HG03025 (cell line): ENCODE measurements at regions not wholly inside any gene's neighbourhood (a gene's known extent, or its start where the extent isn't known, plus 50 kb on each side); places are given as distances from the start of the nearest gene placed in this dataset.
"Not testable (repeated sequence)": the region's sequence is repeated elsewhere in the genome, so short reads cannot be mapped to it uniquely, and the experiment has no call there.

ENCODE experiments used
- ATAC-seq: cut with Tn5 transposase; IDR thresholded peaks from one replicate; pipeline ENCODE4 v1.9.1; 2021; ENCODE audit warnings: mild to moderate bottlenecking, moderate library complexity; ENCODE audit not compliant: unreplicated experiment, low FRiP score

DNA sequence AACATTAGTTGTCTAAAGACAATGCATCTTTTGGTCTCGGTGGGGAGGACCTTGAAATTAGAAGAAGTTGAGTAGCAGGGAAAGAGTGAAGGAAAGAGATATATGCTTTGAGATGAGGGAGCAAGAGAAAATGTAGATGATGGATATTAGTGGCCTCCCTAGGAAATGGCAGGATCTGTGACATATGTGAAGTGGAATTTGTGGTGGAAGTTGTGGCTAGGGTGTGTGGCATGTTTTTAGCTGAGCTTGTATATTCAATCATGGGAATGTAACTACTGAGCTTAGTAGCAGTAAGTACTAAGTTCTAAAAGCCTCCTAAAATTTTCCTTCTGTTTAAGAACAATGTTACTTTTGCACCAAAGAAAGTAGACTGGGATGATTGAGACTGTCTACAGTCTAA is 382.8 kb upstream of the CTSO start:
- no peak for ATAC-seq

DNA sequence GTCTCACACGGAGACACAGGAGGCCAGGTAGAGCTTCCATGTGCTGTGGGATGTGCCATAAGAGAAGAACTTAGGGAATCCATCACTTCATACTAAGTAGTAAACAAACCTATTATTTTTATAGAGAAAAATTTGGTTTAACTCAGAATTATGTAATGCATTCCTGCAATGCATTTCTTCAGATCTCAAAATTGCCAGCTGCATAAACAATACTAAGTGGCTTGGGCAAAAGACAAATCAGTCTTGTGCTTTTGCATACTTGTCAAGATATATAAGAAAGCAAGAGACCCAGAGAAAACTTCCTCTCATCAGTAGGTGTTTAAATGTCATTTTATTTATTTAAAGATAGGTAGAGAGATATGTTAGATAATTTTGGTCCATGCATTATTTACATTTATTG is 382.1 kb upstream of the CTSO start:
- ATAC-seq = no peak

GRCh38 chr4:156330436-156331031 is 376.9 kb upstream of the CTSO start:
- ATAC-seq = no peak

- ATAC-seq = no peak
These were observed 376.1 kb upstream of the CTSO start for GRCh38 chr4:156329779-156330178.

- no peak for ATAC-seq
These were observed 375.2 kb upstream of the CTSO start for GRCh38 chr4:156328882-156329281.

GRCh38 chr4:156326246-156326645 is 372.6 kb upstream of the CTSO start:
- ATAC-seq = no peak

- ATAC-seq = no peak
These were observed 368.9 kb upstream of the CTSO start for GRCh38 chr4:156322592-156322991.

- ATAC-seq = no peak
These were observed 367.5 kb upstream of the CTSO start for GRCh38 chr4:156321203-156321602.

GRCh38 chr4:156313497-156313896 is 359.8 kb upstream of the CTSO start:
- no peak for ATAC-seq

GRCh38 chr4:156312261-156312847 is 358.7 kb upstream of the CTSO start:
- no peak for ATAC-seq

- no peak for ATAC-seq
These were observed 355.4 kb upstream of the CTSO start for GRCh38 chr4:156309031-156309430.

DNA sequence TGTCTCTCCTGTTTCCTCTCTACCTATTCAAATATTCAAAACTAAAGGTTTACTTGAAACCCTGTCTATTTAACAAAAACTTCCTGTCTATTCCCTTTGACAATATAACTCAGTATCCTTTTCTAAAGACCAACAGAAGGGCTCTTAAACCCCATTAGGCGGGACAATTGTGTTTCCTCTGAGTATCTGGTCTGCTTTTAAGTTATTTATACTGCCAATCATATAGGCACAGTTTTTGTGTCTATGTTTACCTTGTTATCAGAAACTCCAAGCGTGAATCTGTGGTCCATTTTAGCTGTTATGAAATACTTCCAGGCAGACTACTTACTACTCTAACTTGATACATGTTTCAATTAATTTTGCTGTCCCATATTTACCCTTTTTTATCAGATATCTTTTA is 350.0 kb upstream of the CTSO start:
- no peak for ATAC-seq

- ATAC-seq = no peak
These were observed 344.6 kb upstream of the CTSO start for GRCh38 chr4:156298230-156298629.

GRCh38 chr4:156295676-156296195 is 342.1 kb upstream of the CTSO start:
- no peak for ATAC-seq

DNA sequence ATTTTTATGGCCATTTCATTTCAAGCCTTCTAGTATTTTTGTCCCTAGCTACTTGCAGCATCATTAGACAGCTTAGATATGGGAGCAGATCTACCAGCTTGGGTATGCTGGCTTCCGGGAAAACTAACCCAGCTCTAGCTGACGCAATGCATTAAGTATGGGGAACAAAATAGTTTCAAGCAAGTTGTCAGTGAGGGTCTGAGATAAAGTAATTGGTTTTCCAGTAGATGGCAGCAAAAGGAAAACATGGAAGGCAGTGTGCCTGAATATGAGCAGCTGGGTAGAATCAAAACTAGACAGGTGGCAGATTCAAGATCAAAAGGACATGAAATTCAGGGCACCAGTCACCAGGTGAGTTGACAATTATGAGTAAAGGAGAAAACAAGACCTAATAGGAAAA is 340.9 kb upstream of the CTSO start:
- ATAC-seq = no peak

DNA sequence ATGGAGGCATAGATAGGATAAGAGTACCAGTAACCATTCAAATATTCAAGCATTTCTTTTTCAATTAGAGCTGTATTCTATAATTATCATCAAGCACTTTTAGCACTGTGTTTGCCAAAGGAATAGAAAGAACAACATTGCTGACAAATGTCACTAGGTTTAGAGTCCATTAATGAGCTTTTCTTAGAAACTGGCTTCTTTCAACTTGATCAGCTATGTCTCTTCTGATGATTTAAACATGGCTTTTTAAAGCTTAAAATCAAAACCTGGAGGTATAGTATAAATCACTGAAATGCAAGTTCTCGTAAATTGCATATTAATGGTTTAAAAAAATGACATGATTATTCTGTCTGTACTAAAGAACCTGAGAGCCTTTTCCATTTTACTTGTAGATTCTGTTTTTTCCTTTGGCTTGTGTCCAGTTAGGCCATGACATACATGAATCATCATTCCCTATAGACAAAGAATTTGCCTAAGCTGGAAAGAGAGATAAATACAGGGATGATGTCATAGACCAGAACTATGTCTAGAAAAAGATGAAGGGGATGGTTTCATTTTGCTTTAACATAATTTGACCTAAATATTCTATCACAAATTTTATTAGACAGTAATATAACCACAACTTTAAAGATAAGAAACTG is 340.1 kb upstream of the CTSO start:
- no peak for ATAC-seq

GRCh38 chr4:156291317-156291716 is 337.7 kb upstream of the CTSO start:
- no peak for ATAC-seq

GRCh38 chr4:156290811-156291210 is 337.1 kb upstream of the CTSO start:
- no peak for ATAC-seq

DNA sequence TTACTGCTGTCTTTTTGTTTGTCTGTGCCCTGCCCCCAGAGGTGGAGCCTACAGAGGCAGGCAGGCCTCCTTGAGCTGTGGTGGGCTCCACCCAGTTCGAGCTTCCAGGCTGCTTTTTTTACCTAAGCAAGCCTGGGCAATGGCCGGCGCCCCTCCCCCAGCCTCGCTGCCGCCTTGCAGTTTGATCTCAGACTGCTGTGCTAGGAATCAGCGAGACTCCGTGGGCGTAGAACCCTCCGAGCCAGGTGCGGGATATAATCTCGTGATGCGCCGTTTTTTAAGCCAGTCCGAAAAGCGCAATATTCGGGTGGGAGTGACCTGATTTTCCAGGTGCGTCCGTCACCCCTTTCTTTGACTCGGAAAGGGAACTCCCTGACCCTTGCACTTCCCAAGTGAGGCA is 336.4 kb upstream of the CTSO start:
- ATAC-seq = not testable (repeated sequence)

DNA sequence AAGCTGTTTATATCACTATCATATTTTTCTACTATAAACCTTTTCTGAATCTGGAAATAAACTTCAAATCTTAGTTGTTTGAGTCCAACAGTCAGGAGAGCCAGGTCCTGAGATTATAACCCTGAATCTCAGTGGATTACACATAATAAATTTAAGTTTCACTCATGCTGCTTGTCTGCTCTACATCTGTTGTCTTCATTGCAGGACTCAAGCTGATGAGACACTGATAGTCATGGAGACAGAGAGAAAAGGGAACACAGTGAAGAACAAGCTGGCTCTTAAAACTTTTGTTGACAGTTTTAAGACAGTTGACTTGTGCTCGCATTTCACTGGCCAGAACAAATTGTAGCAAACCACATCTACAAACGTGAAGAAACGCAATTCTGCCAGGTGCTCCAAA is 327.0 kb upstream of the CTSO start:
- no peak for ATAC-seq

- ATAC-seq = no peak
These were observed 311.7 kb upstream of the CTSO start for GRCh38 chr4:156265407-156265806.

DNA sequence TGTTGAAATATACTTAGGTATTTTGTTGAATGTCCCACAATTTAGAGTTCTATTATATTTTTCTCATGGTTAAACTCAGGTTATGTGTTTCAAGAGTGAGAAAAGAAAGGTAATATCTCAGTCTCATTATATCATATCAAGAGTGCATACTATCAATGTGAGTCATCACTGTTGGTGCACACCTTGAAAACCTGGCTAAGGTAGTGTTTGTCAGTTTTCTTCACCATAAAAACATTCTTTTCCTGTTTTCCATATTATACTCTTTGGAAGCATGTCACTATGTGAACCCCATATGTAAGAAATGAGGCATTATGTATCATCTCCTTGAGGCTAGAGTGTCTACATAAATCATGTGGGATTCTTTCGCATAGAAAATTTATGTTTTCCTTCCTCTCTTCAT is 307.6 kb upstream of the CTSO start:
- no peak for ATAC-seq
